ENCODE measurements at regions not wholly inside any gene's neighbourhood (a gene's known extent, or its start where the extent isn't known, plus 50 kb on each side); places are given as distances from the start of the nearest gene placed in this dataset.

- 38% methylated on average over 4 of the region's 5 CpGs for WGBS (ENCODE audit: low lambda C conversion rate)
- no TSS peak for BruUV-seq (replicated peaks)
- intact Hi-C loops (cut with micrococcal nuclease; ENCODE audit: unreplicated experiment), result no loop called here
- H3K27ac ChIP-seq (ENCODE audit: extremely low read length, insufficient read depth, low read length), result no peak overlapping the region
- in situ Hi-C loops (cut with HindIII; ENCODE audit: extremely low pct_ligation_motif_present, low pct_unique_long_range_greater_than_20kb), result no loop called here
- no peaks in the 10 kb centered on the region for H3K4me1 ChIP-seq (ENCODE audit: insufficient read depth, low read length)
- no peak overlapping the region for H2AFZ ChIP-seq (ENCODE audit: low read length)
- ATAC-seq (no peak), FAIRE-seq (no peak), DNase-seq (ENCODE audit: low spot score) (no peak)
- H3K79me2 ChIP-seq (ENCODE audit: insufficient read depth, low read length), result no peaks in the 10 kb centered on the region
- no peaks in the 10 kb centered on the region for H4K20me1 ChIP-seq (ENCODE audit: insufficient read depth, low read length)
- TF ChIP-seq THAP8 (CRISPR knock-in tag; IDR thresholded peaks at IDR 0.05; ENCODE audit: borderline replicate concordance) (no peak), SNAPC5 (CRISPR knock-in tag; IDR thresholded peaks at IDR 0.05; ENCODE audit: borderline replicate concordance) (no peak), ZNF264 (CRISPR knock-in tag; IDR thresholded peaks at IDR 0.05) (no peak), ZBTB8A (CRISPR knock-in tag; IDR thresholded peaks at IDR 0.05; ENCODE audit: borderline replicate concordance, low read depth) (no peak), TGIF2 (CRISPR knock-in tag; IDR thresholded peaks at IDR 0.05) (no peak), GFI1 (CRISPR knock-in tag; IDR thresholded peaks at IDR 0.05; ENCODE audit: borderline replicate concordance) (no peak)
- H3K9ac ChIP-seq (ENCODE audit: insufficient read depth, low read depth, low read length), result no peak overlapping the region
- no peaks in the 10 kb centered on the region for H3K9me3 ChIP-seq (ENCODE audit: low read length)
- ChIA-PET POLR2A (no interaction called here), CTCF (ENCODE audit: low intra/inter-chr PET ratio, low total read pairs) (no interaction called here)
- peaks cover 2 to 16% of the 10 kb centered on the region in 2 experiments; a peak in 3 of 5 replicates for H3K27me3 ChIP-seq (ENCODE audit: control insufficient read depth in 1 of 2, insufficient read depth in 2 of 2, low read length in 2 of 2)
- H3K36me3 ChIP-seq (replicated peaks in 1 of 2; ENCODE audit: control insufficient read depth in 1 of 2, insufficient read depth in 2 of 2, low read length in 2 of 2), result no peaks in the 10 kb centered on the region
- no peak overlapping the region for H3K4me3 ChIP-seq (replicated peaks in 1 of 3; ENCODE audit: insufficient read depth in 1 of 3, low read depth in 2 of 3, low read length in 3 of 3)
- H3K4me2 ChIP-seq (ENCODE audit: low read depth, low read length), result no peak overlapping the region
Measured at GRCh38 chr11:45448561-45448960, 162.4 kb upstream of the SYT13 start.

- DNase-seq (ENCODE audit: low spot score) (no peak), FAIRE-seq (no peak), ATAC-seq (no peak)
- ChIA-PET POLR2A (no interaction called here), CTCF (ENCODE audit: low intra/inter-chr PET ratio, low total read pairs) (no interaction called here)
- no peak overlapping the region for H2AFZ ChIP-seq (ENCODE audit: low read length)
- H3K4me2 ChIP-seq (ENCODE audit: low read depth, low read length), result no peak overlapping the region
- 21% methylated on average over 8 of the region's 8 CpGs for WGBS (ENCODE audit: low lambda C conversion rate)
- in situ Hi-C loops (cut with HindIII; ENCODE audit: extremely low pct_ligation_motif_present, low pct_unique_long_range_greater_than_20kb) (no loop called here), intact Hi-C loops (cut with micrococcal nuclease; ENCODE audit: unreplicated experiment) (no loop called here)
- H3K9me3 ChIP-seq (ENCODE audit: low read length), result no peaks in the 10 kb centered on the region
- H3K27me3 ChIP-seq (ENCODE audit: control insufficient read depth in 1 of 2, insufficient read depth in 2 of 2, low read length in 2 of 2), result peaks cover 2 to 18% of the 10 kb centered on the region in 2 experiments; a peak in 3 of 5 replicates
- no peaks in the 10 kb centered on the region for H3K36me3 ChIP-seq (replicated peaks in 1 of 2; ENCODE audit: control insufficient read depth in 1 of 2, insufficient read depth in 2 of 2, low read length in 2 of 2)
- H3K9ac ChIP-seq (ENCODE audit: insufficient read depth, low read depth, low read length), result no peak overlapping the region
- H4K20me1 ChIP-seq (ENCODE audit: insufficient read depth, low read length), result no peaks in the 10 kb centered on the region
- no peaks in the 10 kb centered on the region for H3K4me1 ChIP-seq (ENCODE audit: insufficient read depth, low read length)
- TF ChIP-seq KLF13 (CRISPR knock-in tag; IDR thresholded peaks at IDR 0.05), result no peak
- no peak for TF ChIP-seq ZNF280D (CRISPR knock-in tag; IDR thresholded peaks at IDR 0.05)
- TF ChIP-seq RAD51 (IDR thresholded peaks at IDR 0.05; ENCODE audit: borderline replicate concordance), result no peak
- no peak for TF ChIP-seq SMAD1 (CRISPR knock-in tag; IDR thresholded peaks at IDR 0.05; ENCODE audit: borderline replicate concordance, low read depth)
- no peak for TF ChIP-seq HNF4G (IDR thresholded peaks at IDR 0.05; ENCODE audit: borderline replicate concordance, low read depth, low read length)
- no peak for TF ChIP-seq HNF4G (CRISPR knock-in tag; IDR thresholded peaks at IDR 0.05; ENCODE audit: borderline replicate concordance, low read depth)
- TF ChIP-seq PHB2 (IDR thresholded peaks at IDR 0.05; ENCODE audit: partially characterized antibody), result no peak
- no peak for TF ChIP-seq GPN1 (CRISPR knock-in tag; IDR thresholded peaks at IDR 0.05; ENCODE audit: borderline replicate concordance)
- TF ChIP-seq RFXANK (CRISPR knock-in tag; IDR thresholded peaks at IDR 0.05), result no peak
- no peak overlapping the region for H3K4me3 ChIP-seq (replicated peaks in 1 of 3; ENCODE audit: insufficient read depth in 1 of 3, low read depth in 2 of 3, low read length in 3 of 3)
- no peak overlapping the region for H3K27ac ChIP-seq (ENCODE audit: extremely low read length, insufficient read depth, low read length)
- BruUV-seq (replicated peaks), result no TSS peak
- H3K79me2 ChIP-seq (ENCODE audit: insufficient read depth, low read length), result no peaks in the 10 kb centered on the region
Measured at GRCh38 chr11:45446998-45447397, 160.9 kb upstream of the SYT13 start.
